ENCODE measurements at regions not wholly inside any gene's neighbourhood (a gene's known extent, or its start where the extent isn't known, plus 50 kb on each side); places are given as distances from the start of the nearest gene placed in this dataset.
"Not testable (repeated sequence)": the region's sequence is repeated elsewhere in the genome, so short reads cannot be mapped to it uniquely, and the experiment has no call there.

GRCh38 chr7:91356915-91357314 is 92.7 kb downstream of the FZD1 start:
- ATAC-seq, result no peak

- peak; percentile 28 for ATAC-seq
These were observed 93.1 kb downstream of the FZD1 start for GRCh38 chr7:91357379-91357778.

- ATAC-seq, result no peak
These were observed 93.7 kb downstream of the FZD1 start for GRCh38 chr7:91357901-91358300.

GRCh38 chr7:91358303-91358702 is 94.1 kb downstream of the FZD1 start:
- no peak for ATAC-seq

DNA sequence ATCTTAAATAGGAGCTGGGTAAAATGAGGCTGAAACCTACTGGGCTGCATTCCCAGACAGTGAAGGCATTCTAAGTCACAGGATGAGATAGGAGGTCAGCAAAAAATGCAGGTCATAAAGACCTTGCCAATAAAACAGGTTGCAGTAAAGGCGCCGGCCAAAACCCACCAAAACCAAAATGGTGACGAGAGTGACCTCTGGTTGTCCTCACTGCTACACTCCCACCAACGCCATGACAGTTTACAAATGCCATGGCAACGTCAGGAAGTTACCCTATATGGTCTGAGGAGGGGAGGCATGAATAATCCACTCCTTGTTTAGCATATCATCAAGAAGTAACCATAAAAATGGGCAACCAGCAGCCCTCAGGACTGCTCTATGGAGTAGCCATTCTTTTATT is 100.9 kb downstream of the FZD1 start:
- not testable (repeated sequence) for ATAC-seq

- no peak for ATAC-seq
These were observed 101.9 kb downstream of the FZD1 start for GRCh38 chr7:91366091-91366490.

DNA sequence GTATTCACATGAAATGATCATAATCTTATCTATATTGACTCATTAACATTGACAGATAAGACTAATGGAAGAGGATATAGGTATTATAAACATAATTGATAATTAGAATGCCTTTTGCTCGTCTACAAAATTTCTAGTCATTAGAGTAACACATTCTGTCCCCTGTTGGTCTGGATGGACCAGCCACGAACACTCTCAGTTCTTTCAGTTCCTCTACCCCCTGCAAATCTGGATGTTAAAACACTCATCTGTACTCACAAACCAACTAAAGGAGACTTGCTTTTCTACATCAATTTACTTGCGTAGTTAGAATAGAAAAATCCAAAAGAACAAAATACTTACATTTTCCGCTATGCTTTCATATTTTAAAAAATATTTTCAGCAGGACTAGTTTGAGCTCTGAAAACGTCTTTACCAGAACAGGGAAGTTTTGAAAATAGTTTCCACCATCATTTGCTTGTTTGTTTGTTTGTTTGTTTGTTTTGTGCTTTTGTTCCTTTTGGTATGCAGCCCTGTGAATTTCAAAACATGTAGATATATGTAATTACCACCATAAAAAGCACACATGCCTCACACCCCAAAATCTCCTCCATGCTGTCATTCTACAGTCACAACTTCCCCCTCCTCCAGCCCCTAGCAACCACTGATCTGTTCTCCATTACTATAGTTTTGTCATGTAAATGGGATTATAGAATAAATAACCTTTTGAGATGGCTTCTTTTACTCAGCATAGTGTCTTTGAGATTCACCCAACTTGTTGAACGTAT is 103.8 kb downstream of the FZD1 start:
- no peak for ATAC-seq

DNA sequence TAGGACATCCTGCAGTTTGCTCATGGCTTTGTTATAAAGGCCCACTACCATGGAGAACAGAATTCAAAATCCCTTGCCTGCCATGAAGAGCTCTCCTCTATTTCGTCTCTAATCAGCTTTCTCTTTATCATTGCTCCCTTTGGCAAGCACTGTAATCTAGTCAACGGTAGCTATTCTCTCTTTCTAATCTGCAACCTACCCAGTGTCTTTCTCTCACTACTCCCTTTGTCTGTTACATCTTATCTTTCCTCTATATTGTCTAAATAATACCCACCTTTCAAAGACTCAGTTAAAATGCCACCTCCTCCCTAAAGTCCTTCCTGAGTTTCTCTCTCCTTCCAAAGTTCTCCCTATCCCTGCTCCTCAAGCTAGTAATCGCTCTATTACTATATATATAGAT is 108.1 kb downstream of the FZD1 start:
- ATAC-seq, result no peak

DNA sequence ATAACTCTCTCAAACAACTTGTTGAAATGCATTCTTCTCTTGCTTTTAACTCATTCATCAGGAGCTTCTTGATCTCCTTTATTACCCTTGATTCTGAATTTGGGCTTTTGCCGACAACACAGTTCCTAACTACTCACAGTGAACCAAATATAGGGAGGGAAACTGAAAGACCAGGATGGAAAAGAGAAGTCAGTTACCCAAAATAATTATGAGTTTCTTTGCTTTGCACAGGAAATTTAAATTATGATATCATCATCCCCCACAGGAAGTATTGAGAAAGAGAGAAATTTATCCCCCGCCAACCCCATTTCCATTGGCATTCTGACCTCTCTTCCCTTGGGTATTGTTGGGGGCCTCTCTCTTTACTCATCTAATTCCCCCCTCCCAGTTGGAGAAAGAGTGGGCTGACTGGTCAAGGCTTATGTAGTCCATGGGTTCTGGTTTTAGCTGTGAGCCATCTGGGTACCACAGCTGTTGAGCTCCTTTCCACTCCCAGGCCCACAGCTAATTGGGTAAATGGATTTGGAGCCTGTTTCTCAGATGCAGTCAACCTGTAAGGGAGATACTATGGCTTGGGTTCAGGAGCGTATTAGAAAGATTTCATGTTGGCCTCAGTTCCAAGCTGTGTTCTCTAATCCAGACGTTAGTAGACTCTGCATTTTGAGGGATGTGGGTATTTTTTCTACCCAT is 109.0 kb downstream of the FZD1 start:
- ATAC-seq, result no peak

GRCh38 chr7:91374321-91374989 is 110.2 kb downstream of the FZD1 start:
- ATAC-seq, result no peak

DNA sequence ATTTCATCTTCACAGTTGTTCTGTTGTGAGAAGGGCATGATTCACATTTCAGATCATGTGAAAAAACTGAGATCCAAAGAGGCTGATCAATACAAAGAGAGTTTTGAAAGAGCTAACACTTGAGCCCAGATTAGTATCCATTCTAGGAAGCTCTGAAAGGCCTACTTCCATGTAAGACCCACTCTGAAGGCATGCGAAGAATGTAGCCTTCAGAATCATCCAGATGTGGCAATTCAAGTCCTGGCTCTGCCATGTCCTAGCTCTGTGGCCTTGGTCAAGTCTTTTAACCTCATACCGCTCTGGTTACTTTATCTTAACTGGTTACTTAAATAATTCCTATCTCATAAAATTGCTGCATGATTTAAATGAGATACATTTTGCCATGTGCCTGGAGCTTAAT is 111.1 kb downstream of the FZD1 start:
- ATAC-seq, result no peak

- no peak for ATAC-seq
These were observed 113.9 kb downstream of the FZD1 start for GRCh38 chr7:91378131-91378530.

GRCh38 chr7:91379236-91379635 is 115.0 kb downstream of the FZD1 start:
- no peak for ATAC-seq

DNA sequence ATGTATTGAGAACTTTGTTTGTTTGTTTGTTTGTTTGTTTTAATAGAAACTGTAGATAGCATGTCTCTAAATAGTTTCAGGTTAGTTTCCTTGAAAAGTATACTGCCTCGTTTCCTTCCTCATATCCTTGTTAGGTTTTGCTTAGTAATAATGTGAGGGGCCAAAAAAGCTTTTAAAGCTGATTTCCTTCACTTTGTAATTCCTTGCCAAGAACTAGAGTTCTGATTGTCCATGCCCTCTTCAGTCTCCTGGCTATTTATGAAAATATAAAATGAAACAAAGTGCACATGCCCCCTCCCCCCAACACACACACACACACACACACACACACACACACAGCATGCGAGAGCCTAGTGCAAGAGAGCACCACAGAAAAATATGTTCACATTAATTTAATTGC is 115.8 kb downstream of the FZD1 start:
- no peak for ATAC-seq

GRCh38 chr7:91383053-91383904 is 119.0 kb downstream of the FZD1 start:
- no peak for ATAC-seq

GRCh38 chr7:91383905-91384274 is 119.7 kb downstream of the FZD1 start:
- ATAC-seq, result no peak

DNA sequence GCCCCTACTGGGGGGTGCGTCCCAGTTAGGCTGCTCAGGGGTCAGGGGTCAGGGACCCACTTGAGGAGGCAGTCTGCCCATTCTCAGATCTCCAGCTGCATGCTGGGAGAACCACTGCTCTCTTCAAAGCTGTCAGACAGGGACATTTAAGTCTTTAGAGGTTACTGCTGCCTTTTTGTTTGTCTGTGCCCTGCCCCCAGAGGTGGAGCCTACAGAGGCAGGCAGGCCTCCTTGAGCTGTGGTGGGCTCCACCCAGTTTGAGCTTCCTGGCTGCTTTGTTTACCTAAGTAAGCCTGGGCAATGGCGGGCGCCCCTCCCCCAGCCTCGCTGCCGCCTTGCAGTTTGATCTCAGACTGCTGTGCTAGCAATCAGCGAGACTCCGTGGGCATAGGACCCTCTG is 130.5 kb downstream of the FZD1 start:
- ATAC-seq, result not testable (repeated sequence)

- not testable (repeated sequence) for ATAC-seq
These were observed 131.1 kb downstream of the FZD1 start for GRCh38 chr7:91395313-91395712.

GRCh38 chr7:91397096-91397495 is 132.9 kb downstream of the FZD1 start:
- ATAC-seq, result no peak

DNA sequence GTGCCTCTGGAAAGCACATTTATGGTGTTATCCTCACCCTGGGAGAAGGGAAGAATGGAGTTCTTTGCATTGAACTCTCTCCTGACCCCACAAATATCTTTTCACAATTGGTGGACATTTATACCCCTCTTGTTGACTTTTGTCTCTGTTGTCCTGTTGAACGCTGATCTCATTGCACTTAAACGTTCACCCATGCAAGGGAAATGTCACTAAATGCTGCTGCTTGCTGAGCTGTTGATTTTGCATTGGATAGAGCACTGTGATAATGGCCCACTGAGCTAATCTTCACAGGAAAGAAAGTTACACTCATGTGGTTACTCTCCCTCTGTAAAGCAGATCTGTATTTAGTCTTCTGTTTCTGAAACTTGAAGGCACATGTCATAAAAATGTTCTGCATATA is 133.4 kb downstream of the FZD1 start:
- ATAC-seq, result no peak

GRCh38 chr7:91398341-91398740 is 134.1 kb downstream of the FZD1 start:
- no peak for ATAC-seq

DNA sequence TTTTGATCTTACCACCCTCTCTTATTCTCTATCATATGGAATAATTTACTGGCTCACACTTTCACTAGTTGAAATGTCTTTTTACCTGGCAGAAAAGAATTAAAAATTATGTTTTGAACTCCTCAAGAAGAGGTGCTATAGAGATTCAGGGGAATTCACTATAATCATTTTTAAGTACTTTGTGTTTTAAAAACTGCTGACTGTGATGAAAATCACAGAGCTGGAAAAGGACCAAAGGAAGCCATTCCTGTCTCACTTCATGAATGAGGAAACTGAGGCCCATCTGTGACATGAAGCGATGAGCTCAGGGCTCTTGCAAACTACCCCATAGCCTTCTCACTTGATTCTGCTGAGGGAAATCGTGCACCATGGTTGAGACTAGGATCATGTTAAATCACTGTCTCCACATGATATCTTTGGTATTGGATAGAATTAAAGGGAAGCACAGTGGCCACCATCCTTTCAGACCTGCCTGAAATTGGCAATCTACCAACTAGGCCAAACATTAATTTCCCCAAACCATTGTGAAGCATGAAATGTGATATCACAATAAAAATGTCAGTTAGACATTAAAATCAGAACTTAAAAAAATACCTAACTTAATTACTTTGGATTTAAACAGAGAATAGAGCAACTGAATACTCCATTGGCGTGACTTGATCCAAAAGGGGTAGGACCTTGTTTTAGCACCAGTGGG is 141.0 kb downstream of the FZD1 start:
- ATAC-seq, result no peak

All from esophagus mucosa (tissue), 1 donor.